OCI-LY1 (cell line): ENCODE measurements at regions not wholly inside any gene's neighbourhood (a gene's known extent, or its start where the extent isn't known, plus 50 kb on each side); places are given as distances from the start of the nearest gene placed in this dataset.

Experiments used
- H2AFZ ChIP-seq: fragments of 200-600 bp; sonication (generic), shearing (Covaris generic); 2 replicates; pipeline ENCODE4 v1.6.0; 2014; ENCODE audit warnings: antibody characterized with exemption, mild to moderate bottlenecking, low read length
- H3F3A ChIP-seq: fragments of 200-600 bp; sonication (generic), shearing (Covaris generic); 2 replicates; pipeline ENCODE4 v1.6.0; 2014; ENCODE audit warnings: mild to moderate bottlenecking, antibody characterized with exemption, low read length, moderate library complexity; ENCODE audit not compliant: insufficient read depth
- H3K27ac ChIP-seq: fragments of 200-600 bp; sonication (generic); 2 replicates; pipeline ENCODE4 v1.5.1; 2014; ENCODE audit warnings: low read length, mixed run types, mild to moderate bottlenecking, low read depth; ENCODE audit not compliant: poor library complexity, severe bottlenecking
- H3K27me3 ChIP-seq: fragments of 200-600 bp; sonication (generic); 2 replicates; pipeline ENCODE4 v1.6.0; 2014; ENCODE audit warnings: antibody characterized with exemption, mild to moderate bottlenecking, low read length, moderate library complexity; ENCODE audit not compliant: insufficient read depth
- H3K36me3 ChIP-seq: fragments of 200-600 bp; sonication (generic); 2 replicates; pipeline ENCODE4 v1.6.1; 2014; ENCODE audit warnings: mild to moderate bottlenecking, antibody characterized with exemption, low read length, moderate library complexity, mixed read lengths; ENCODE audit not compliant: insufficient read depth
- H3K4me1 ChIP-seq: fragments of 200-600 bp; sonication (generic); 2 replicates; pipeline ENCODE4 v1.5.1; 2014; ENCODE audit warnings: mild to moderate bottlenecking, low read length, moderate library complexity; ENCODE audit not compliant: insufficient read depth, severe bottlenecking
- H3K4me2 ChIP-seq: fragments of 200-600 bp; sonication (generic), shearing (Covaris generic); 2 replicates; pipeline ENCODE4 v1.6.1; 2014; ENCODE audit warnings: low read length
- H3K4me3 ChIP-seq: fragments of 200-600 bp; sonication (generic); 2 replicates; pipeline ENCODE4 v1.5.1; 2014; ENCODE audit warnings: low read length, low read depth, mild to moderate bottlenecking, mixed read lengths; ENCODE audit not compliant: poor library complexity, severe bottlenecking
- H3K79me2 ChIP-seq: fragments of 200-600 bp; shearing (Covaris generic); 2 replicates; pipeline ENCODE4 v1.6.1; 2016; ENCODE audit warnings: mixed run types, low read length, mixed read lengths; ENCODE audit not compliant: insufficient read depth
- H3K9ac ChIP-seq: fragments of 200-600 bp; sonication (generic), shearing (Covaris generic); 2 replicates; pipeline ENCODE4 v1.6.1; 2014; ENCODE audit warnings: mild to moderate bottlenecking, low read length, mixed read lengths
- H3K9me2 ChIP-seq: fragments of 200-600 bp; sonication (generic), shearing (Covaris generic); 2 replicates; pipeline ENCODE4 v1.6.1; 2014; ENCODE audit warnings: low read depth, mild to moderate bottlenecking, low read length, mixed read lengths
- H3K9me3 ChIP-seq: fragments of 200-600 bp; shearing (Covaris generic); 2 replicates; pipeline ENCODE4 v1.6.1; 2014; ENCODE audit warnings: low read length, mixed read lengths
- H4K20me1 ChIP-seq: fragments of 200-600 bp; sonication (generic), shearing (Covaris generic); 2 replicates; pipeline ENCODE4 v1.6.0; 2016; ENCODE audit warnings: mild to moderate bottlenecking, low read length; ENCODE audit not compliant: insufficient read depth
- EZH2 ChIP-seq: fragments of 200-600 bp; sonication (generic), shearing (Covaris generic); IDR thresholded peaks from 2 replicates; pipeline ENCODE4 v1.8.0; 2017; ENCODE audit warnings: borderline replicate concordance, mixed run types, mild to moderate bottlenecking, antibody characterized with exemption, low read length, moderate library complexity, mixed read lengths
- TF ChIP-seq, protein P1 (sequence below): fragments of 200-600 bp; sonication (generic), shearing (Covaris generic); IDR thresholded peaks from 2 replicates; pipeline ENCODE4 v1.5.1; 2017; ENCODE audit warnings: mild to moderate bottlenecking, antibody characterized with exemption, low read length, moderate library complexity, mixed read lengths

- H3F3A ChIP-seq, result no peaks in the 10 kb centered on the region
- H3K27me3 ChIP-seq, result no peaks in the 10 kb centered on the region
- H3K4me3 ChIP-seq, result no peak overlapping the region
- no peak overlapping the region for H2AFZ ChIP-seq
- H3K9ac ChIP-seq, result no peak overlapping the region
- no peak overlapping the region for H3K27ac ChIP-seq
- H3K79me2 ChIP-seq, result no peaks in the 10 kb centered on the region
- H3K36me3 ChIP-seq, result no peaks in the 10 kb centered on the region
- no peaks in the 10 kb centered on the region for H4K20me1 ChIP-seq
- H3K9me2 ChIP-seq, result no peaks in the 10 kb centered on the region
- no peak overlapping the region for H3K4me2 ChIP-seq
- H3K4me1 ChIP-seq, result no peaks in the 10 kb centered on the region
- TF ChIP-seq, protein P1, sequence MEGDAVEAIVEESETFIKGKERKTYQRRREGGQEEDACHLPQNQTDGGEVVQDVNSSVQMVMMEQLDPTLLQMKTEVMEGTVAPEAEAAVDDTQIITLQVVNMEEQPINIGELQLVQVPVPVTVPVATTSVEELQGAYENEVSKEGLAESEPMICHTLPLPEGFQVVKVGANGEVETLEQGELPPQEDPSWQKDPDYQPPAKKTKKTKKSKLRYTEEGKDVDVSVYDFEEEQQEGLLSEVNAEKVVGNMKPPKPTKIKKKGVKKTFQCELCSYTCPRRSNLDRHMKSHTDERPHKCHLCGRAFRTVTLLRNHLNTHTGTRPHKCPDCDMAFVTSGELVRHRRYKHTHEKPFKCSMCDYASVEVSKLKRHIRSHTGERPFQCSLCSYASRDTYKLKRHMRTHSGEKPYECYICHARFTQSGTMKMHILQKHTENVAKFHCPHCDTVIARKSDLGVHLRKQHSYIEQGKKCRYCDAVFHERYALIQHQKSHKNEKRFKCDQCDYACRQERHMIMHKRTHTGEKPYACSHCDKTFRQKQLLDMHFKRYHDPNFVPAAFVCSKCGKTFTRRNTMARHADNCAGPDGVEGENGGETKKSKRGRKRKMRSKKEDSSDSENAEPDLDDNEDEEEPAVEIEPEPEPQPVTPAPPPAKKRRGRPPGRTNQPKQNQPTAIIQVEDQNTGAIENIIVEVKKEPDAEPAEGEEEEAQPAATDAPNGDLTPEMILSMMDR, result no peak
- no peak for TF ChIP-seq EZH2
- no peaks in the 10 kb centered on the region for H3K9me3 ChIP-seq
These were observed 101.0 kb upstream of the DMAC1 start for GRCh38 chr9:7900541-7900940.

GRCh38 chr9:7899753-7900152, 100.2 kb upstream of the DMAC1 start:
- Histone ChIP-seq H3K79me2 (no peaks in the 10 kb centered on the region), H3K36me3 (no peaks in the 10 kb centered on the region), H3K4me1 (no peaks in the 10 kb centered on the region), H3K27ac (no peak overlapping the region), H3K9me3 (no peaks in the 10 kb centered on the region), H3K27me3 (no peaks in the 10 kb centered on the region), H3F3A (no peaks in the 10 kb centered on the region), H3K9ac (no peak overlapping the region), H4K20me1 (no peaks in the 10 kb centered on the region), H2AFZ (no peak overlapping the region), H3K4me2 (no peak overlapping the region), H3K9me2 (no peaks in the 10 kb centered on the region), H3K4me3 (no peak overlapping the region)
- TF ChIP-seq, protein P1, result no peak
- no peak for TF ChIP-seq EZH2

DNA sequence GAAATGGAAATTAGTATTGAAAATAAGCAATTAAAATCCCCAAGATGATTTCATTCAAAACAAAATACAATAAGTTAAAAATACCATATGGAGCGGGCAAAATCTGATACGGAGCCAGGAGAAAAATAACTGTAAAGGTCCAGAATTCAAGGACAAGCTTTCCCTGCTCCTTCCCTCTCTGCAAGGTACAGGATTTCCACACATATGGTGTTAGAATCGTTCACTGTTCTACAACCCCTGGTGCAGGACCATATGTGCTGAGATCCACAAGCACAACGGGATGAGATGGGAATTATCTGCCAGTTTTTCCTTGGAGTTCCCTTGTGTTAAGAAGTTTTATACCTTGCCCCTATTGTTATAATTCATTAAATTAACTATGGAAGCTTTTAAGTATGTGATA, 94.7 kb upstream of the DMAC1 start:
- H3K9me2 ChIP-seq, result no peaks in the 10 kb centered on the region
- no peak overlapping the region for H3K9ac ChIP-seq
- no peaks in the 10 kb centered on the region for H3K27me3 ChIP-seq
- no peaks in the 10 kb centered on the region for H3F3A ChIP-seq
- H3K79me2 ChIP-seq, result no peaks in the 10 kb centered on the region
- H3K4me3 ChIP-seq, result no peak overlapping the region
- TF ChIP-seq, protein P1, result no peak
- no peak for TF ChIP-seq EZH2
- H3K36me3 ChIP-seq, result no peaks in the 10 kb centered on the region
- H2AFZ ChIP-seq, result no peak overlapping the region
- H3K4me1 ChIP-seq, result no peaks in the 10 kb centered on the region
- H3K9me3 ChIP-seq, result no peaks in the 10 kb centered on the region
- no peak overlapping the region for H3K27ac ChIP-seq
- no peaks in the 10 kb centered on the region for H4K20me1 ChIP-seq
- H3K4me2 ChIP-seq, result no peak overlapping the region
